Brain microvascular endothelial cell (primary cell): ENCODE measurements at regions not wholly inside any gene's neighbourhood (a gene's known extent, or its start where the extent isn't known, plus 50 kb on each side); places are given as distances from the start of the nearest gene placed in this dataset.

Source experiments
- DNase-seq: peaks from one replicate; pipeline ENCODE4 v3.0.0-alpha.2; 2020
- H3K27ac ChIP-seq: fragments of 250-450 bp; sonication (Bioruptor Pico); 2 replicates; pipeline ENCODE4 v1.5.1; 2020; ENCODE audit warnings: mild to moderate bottlenecking, moderate library complexity
- H3K27me3 ChIP-seq: fragments of 250-450 bp; sonication (Bioruptor Pico); replicated peaks from 2 replicates; pipeline ENCODE4 v1.5.1; 2020; ENCODE audit warnings: mild to moderate bottlenecking
- H3K36me3 ChIP-seq: fragments of 250-450 bp; sonication (Bioruptor Pico); replicated peaks from 2 replicates; pipeline ENCODE4 v1.5.1; 2020; ENCODE audit warnings: mild to moderate bottlenecking
- H3K4me3 ChIP-seq: 2 replicates; pipeline ENCODE4 v1.5.1; 2011; ENCODE audit warnings: low read depth, mild to moderate bottlenecking, control low read depth, low read length, moderate library complexity
- CTCF ChIP-seq: IDR thresholded peaks from 2 replicates; pipeline ENCODE4 v1.5.1; 2011; ENCODE audit warnings: low read depth, mild to moderate bottlenecking, moderate library complexity, low read length, control low read depth, inconsistent platforms; ENCODE audit errors: missing control alignments
- in situ Hi-C: cut with HindIII; loops from 2 replicates; pipeline ENCODE4 v1.10.0; 2017; ENCODE audit warnings: low sequenced_read_pairs, low pct_ligation_motif_present

- no peaks in the 10 kb centered on the region for H3K36me3 ChIP-seq
- DNase-seq, result no peak
- no peak for TF ChIP-seq CTCF
- H3K27me3 ChIP-seq, result no peaks in the 10 kb centered on the region
- in situ Hi-C loops, result no loop called here
- H3K27ac ChIP-seq, result no peak overlapping the region
- H3K4me3 ChIP-seq, result no peak overlapping the region
These were observed 1624.0 kb downstream of the AMY1C start for GRCh38 chr1:105373681-105374080.

- H3K27ac ChIP-seq, result no peak overlapping the region
- no peaks in the 10 kb centered on the region for H3K27me3 ChIP-seq
- no peak overlapping the region for H3K4me3 ChIP-seq
- TF ChIP-seq CTCF, result no peak
- no peaks in the 10 kb centered on the region for H3K36me3 ChIP-seq
- in situ Hi-C loops, result no loop called here
- no peak for DNase-seq
These were observed 1636.8 kb downstream of the AMY1C start for GRCh38 chr1:105386489-105386888.

- Histone ChIP-seq H3K36me3 (no peaks in the 10 kb centered on the region), H3K4me3 (no peak overlapping the region), H3K27me3 (no peaks in the 10 kb centered on the region), H3K27ac (no peak overlapping the region)
- TF ChIP-seq CTCF, result no peak
- DNase-seq, result no peak
- in situ Hi-C loops, result no loop called here
These were observed 1646.3 kb downstream of the AMY1C start for GRCh38 chr1:105396001-105396400.

GRCh38 chr1:105398909-105399308 lies 1649.2 kb downstream of the AMY1C start:
- DNase-seq, result no peak
- H3K36me3 ChIP-seq, result no peaks in the 10 kb centered on the region
- no peaks in the 10 kb centered on the region for H3K27me3 ChIP-seq
- no peak overlapping the region for H3K27ac ChIP-seq
- in situ Hi-C loops, result no loop called here
- no peak for TF ChIP-seq CTCF
- H3K4me3 ChIP-seq, result no peak overlapping the region

- Histone ChIP-seq H3K4me3 (no peak overlapping the region), H3K27me3 (no peaks in the 10 kb centered on the region), H3K36me3 (no peaks in the 10 kb centered on the region), H3K27ac (no peak overlapping the region)
- no peak for DNase-seq
- in situ Hi-C loops, result no loop called here
- no peak for TF ChIP-seq CTCF
These were observed 1650.0 kb downstream of the AMY1C start for GRCh38 chr1:105399716-105400115.

- H3K4me3 ChIP-seq, result no peak overlapping the region
- in situ Hi-C loops, result no loop called here
- no peak for DNase-seq
- no peak for TF ChIP-seq CTCF
- H3K27ac ChIP-seq, result no peak overlapping the region
- no peaks in the 10 kb centered on the region for H3K36me3 ChIP-seq
- H3K27me3 ChIP-seq, result no peaks in the 10 kb centered on the region
These were observed 1640.2 kb upstream of the PRMT6 start for GRCh38 chr1:105416261-105416660.
